ENCODE measurements at regions not wholly inside any gene's neighbourhood (a gene's known extent, or its start where the extent isn't known, plus 50 kb on each side); places are given as distances from the start of the nearest gene placed in this dataset.

DNA sequence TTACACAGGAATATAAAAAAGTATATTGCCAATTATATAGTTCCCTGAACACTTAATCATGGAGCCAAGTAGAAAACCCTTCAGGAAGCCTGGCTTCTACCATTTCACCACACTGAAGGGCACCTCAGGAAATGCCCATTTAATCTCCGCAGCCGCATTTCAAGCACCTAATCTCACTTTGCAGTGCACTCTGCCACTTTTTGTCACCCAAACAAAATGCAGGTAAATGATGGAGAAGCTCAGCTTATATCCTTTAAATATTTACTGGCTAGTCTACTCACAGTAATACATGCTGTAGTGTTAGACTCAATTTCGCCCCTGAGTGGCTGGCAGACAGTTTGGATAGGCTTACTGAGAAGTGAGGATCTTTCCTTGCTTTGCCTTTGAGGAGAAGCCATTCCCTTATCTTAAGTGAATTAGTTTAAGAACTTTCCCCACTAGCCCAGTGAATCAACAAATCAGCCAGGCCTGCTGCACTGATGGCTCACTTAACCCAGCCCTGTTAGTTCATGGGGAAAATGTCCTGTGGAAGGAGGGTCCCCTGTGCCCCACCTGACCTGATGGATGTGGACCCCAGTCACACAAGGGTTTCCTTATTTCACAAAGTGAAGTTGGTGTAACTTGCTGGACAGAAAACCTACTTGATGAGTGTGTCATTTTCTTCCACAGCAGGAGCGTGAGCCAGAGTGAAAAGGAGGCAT lies 209.7 kb downstream of the CAAP1 start:
- TF ChIP-seq POLR2A (IDR thresholded peaks at IDR 0.05; ENCODE audit: extremely low read depth, insufficient read length) (no peak), CTCF (IDR thresholded peaks at IDR 0.05; ENCODE audit: low read depth, low read length) (no peak), MAX (IDR thresholded peaks at IDR 0.05; ENCODE audit: low read depth, low read length) (no peak), MYC (IDR thresholded peaks at IDR 0.05; ENCODE audit: low read depth, low read length) (no peak)
